Activated CD4-positive, alpha-beta T cell treated with anti-CD3 and anti-CD28 coated beads, Interleukin-2, Interleukin-6, amounts not matched to agents 100 ng/mL and 50 ng/mL, durations not matched to agents 16 hours and 8 hours (primary cell): ENCODE measurements at regions not wholly inside any gene's neighbourhood (a gene's known extent, or its start where the extent isn't known, plus 50 kb on each side); places are given as distances from the start of the nearest gene placed in this dataset.

Experiments used
- DNase-seq: peaks from one replicate; pipeline ENCODE4 v3.0.0-alpha.2; 2020

- no peak for DNase-seq
Observed at GRCh38 chr9:88033359-88033702, 59.0 kb upstream of the CDK20 start.

DNA sequence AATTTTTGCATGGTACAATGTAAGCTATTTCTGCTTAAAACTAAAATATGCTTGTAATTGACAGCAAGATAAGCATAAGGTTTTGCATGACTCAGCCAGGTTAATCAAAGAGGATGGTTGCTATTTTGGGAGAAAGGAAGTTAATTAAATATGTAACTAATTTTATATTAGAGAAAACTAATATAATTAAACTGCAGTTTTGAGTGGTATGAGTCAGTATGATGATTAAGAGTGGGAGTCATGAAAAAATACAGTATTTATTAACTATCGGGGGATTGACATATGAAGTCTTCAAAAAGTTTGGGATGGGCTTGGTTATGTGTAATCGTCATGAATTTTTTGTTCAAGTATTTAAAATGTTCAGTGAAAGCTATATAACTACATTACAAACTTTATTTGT is 54.0 kb upstream of the CDK20 start:
- DNase-seq = no peak

DNA sequence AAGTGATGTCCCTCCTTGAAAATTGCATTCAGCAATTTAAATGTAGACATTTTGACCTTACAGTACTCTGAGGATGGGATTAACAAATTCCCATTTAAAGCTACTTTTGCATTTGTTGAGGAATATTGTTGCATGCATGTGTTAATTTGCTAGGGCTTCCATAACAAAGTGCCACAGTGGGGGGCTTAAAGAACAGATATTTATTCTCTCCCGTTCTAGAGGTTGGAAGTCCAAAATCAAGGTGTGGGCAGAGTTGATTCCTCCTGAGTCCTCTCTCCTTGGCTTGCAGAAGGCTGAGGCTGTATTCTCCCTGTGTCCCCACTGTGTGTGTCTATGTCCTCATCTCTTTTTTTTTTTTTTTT is 51.8 kb upstream of the CDK20 start:
- DNase-seq = no peak

GRCh38 chr9:88025411-88026117 is 51.2 kb upstream of the CDK20 start:
- DNase-seq = no peak

DNA sequence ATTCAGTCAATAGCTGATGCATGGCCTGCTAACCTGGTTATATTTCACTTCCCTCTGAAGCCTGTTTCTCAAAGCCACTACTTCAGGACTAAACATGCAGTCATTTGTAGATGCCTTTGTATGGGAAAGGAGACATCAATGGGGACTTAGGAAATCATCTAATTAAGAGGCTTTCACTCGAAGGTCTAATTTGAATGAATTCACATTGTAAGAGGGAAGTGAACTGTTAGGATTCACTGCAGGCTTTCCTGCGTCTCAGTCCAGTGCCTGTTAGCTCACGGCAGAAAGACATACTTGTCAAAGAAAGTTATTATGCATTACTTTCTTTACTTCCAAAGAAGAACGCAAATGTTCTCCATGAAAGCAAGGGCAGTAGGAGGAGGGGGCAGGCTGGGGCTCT is 50.6 kb upstream of the CDK20 start:
- DNase-seq = no peak
